HUDEP-2 (cell line): ENCODE measurements at regions not wholly inside any gene's neighbourhood (a gene's known extent, or its start where the extent isn't known, plus 50 kb on each side); places are given as distances from the start of the nearest gene placed in this dataset.

Experiments used
- DNase-seq, 76 experiments: peaks; one replicate each; lab custom pipeline; 2025; ENCODE audit not compliant: unreplicated experiment in 76 of 76; lab: John Stamatoyannopoulos, UW

DNA sequence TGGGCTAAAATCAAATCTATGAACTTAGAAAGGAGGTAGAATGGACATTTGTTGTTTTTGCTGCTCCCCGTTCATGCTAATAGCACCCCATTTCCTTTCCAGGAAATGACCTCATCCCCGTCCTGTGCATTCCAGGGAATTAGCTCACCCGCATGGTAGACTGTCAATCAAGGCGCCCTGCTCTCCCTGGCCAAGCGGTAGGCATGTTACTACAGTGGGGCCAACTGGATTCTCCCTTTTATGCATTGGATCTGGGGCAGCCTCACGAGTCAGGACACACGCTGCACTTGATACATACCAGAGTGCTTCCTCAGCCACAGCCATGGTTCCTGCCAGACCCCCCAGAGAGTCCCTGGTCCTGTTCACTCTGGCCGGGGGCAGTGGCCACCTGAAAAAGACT lies 111.0 kb upstream of the PTCH1 start:
- DNase-seq = no peak

DNA sequence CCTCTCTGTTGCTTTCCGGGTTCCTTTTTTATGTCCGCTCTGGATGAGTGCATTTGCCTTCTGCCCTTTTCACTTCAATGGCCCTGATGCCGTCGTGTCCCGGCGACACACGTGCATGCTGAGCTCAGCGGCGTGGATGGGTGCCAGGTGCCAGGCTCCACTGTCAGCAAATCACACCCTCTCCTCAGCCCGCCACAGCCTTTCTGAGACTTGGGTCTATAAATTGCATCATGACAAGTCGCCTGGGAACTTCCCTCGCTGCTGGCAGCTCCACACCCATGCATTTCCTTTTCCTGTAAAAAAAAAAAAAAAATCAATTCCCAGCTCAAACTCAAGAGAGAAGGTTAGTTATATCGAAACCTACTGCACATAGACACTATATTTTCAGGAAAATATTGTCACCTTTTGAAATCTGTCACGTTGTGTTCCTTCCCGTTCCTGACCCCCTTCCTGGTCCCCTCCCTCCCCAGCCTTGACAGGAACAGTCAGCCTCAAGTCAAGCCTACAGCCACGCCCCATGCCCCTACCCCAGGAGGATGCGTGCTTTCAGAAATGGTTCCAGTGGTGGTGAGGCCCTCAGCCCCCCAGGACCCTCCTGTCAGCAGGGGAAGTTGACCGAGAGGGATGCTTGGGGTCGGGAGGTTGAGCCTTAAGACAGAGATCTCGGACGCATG lies 110.3 kb upstream of the PTCH1 start:
- DNase-seq = no peak

DNA sequence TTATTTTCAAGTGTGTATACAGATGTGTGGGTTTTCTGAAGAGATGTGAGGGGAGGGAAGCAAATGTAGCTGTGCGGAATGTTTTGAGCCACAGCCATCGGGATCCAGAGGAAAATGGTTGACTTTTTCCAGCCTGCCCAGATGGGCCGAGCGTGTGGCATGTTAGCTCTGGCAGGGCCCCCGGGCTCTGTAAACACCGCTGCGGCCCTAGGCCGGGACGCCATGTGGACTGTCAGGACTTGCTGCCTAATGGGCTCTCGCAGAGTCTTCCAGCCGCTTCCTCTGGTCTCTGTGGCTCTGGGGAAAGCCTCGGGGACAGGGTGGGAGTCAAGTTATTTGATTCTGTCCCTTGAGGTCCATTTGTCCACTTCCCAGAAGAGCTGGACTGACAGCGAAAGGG lies 109.6 kb upstream of the PTCH1 start:
- DNase-seq = no peak

DNA sequence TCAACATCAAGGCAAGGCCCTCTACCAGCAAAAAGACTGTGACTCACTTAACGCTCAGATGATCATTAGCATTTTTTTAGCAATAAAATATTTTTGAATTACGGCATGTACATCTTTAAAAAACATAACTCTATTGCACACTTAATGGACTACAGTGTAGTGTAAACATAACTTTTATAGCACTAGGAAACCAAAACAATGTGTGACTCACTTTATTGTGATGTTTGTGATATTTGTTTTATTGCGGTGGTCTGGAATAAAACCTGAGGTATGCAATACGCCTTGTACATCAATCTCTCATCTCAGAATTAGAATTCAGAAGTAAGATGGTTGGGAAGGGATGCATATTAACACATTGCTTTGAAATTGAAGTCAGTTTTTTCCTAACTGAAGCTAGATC lies 106.9 kb upstream of the PTCH1 start:
- no peak for DNase-seq

DNA sequence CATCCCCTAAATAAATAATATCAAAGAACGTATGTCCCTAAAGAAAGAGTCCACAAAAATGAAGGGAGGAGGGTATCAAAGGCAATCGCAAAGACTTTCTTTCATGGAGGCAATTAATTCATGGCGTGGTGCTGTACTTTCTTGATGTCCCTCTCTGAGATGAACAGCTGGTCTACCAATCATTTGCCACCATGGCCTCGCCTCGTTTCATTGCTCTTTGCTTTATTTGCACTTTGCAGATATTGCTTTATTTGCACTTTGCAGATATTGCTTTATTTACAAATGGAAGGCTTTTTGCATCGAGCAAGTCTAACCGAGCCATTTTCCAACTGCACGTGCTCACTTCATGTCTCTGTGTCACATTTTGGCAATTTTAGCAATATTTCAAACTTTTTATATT lies 104.0 kb upstream of the PTCH1 start:
- DNase-seq = no peak

DNA sequence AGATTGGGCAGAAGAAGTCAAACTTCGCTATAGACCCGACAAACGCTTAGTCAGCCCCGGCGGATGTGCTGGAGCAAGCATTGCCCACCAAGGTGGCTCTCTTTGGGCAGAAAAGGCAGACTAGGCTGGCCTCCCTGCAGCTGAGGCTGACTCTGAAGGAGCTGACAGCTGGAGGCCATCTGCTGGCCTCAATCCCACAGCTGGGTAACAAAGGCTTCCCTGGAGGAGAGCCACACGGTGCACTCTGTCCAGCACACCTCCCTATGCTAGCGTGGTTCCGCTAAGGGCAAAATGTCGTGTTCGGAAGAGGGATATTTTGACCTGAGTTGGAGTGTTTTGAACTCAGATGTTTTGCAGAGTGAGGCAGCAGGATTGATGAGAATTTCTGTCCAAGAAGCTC lies 103.5 kb upstream of the PTCH1 start:
- DNase-seq = no peak

DNA sequence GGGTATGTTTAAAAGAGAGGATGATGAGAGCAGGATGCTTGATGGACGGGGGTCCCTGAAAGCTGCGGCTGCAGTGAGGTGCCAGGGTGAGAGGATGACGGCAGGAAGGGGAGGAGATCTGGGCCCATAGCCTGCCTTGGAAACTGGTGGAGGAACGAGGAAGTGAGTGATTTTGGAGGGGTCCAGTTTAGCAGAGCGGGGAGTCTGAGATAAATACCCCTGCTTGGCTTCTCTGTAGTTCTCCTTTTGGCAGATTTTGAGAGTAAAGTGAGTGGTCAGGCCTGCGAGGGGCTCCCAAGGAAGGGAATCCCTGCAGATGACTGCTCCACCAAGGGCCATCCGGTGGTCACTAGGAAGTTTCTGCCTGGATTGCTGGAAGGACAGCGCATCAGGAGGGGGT lies 98.5 kb upstream of the PTCH1 start:
- DNase-seq = no peak

DNA sequence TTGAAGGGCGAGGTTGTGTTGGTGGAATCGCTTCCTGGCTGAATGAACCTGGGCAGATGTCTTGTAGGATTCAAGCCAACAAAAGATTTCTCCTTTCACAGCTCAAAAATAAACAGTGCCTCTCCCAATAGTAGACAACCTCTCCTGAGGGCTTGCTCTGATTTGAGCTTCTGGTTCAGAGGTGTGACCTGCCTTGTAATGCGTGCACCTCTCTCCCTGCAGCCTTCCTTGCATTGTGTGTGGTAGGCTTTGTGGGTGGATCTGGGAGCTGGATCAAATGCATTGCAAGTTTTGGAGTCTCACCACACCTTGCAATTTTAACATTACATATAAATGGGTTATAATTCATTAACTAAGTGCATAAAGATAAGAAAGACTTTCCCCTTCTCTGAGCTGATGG lies 96.9 kb upstream of the PTCH1 start:
- DNase-seq = no peak

DNA sequence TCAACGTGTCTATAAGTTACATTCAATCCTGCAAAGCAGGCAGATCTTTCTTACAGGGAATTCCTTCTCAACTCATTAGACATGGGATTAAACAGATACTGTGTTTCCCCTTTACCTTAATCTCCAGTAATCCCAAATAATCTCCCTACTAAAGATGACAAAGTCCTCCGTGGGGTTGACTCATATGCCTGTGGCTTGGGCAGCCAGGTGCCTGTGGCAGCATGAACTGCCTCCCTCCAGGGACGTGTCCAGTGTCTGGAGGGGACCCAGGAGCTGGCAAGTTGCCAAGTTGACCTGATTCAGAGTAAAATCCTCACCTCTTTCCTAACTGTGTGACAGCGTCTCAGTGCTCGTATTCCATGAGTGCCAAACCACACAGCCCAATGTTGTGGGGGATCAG lies 94.6 kb upstream of the PTCH1 start:
- DNase-seq = no peak

DNA sequence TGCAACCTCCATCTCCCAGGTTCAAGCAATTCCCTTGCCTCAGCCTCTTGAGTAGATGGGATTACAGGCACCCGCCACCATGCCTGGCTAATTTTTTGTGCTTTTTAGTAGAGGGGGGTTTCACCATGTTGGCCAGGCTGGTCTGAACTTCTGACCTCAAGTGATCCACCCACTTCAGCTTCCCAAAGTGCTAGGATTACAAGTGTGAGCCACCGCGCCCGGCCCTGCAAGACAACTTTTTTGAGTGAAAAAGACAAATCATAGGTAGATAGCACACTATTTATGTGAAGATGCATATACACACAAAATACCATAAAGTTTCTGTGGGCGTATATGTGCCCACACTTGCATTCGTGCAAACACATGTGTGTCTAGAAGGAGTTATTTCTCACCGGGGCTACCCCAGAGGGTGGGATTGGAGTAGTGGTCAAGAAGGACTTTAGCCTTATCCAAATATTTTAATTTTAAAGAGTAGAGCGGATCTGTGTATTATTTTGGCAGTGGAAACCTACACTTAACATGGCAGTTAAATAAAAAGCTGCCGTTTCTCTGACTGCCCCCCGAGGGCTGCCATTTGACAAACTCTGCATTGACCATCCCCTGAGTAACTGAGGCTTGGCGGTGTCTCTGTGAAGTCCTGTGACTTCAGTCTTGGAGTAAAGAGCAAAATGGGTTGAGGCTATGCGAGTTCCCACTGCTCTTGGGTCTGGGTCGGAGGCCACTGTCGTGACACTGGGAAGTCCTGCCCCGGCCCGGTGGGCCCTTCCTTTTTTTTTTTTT lies 93.4 kb upstream of the PTCH1 start:
- no peak for DNase-seq

DNA sequence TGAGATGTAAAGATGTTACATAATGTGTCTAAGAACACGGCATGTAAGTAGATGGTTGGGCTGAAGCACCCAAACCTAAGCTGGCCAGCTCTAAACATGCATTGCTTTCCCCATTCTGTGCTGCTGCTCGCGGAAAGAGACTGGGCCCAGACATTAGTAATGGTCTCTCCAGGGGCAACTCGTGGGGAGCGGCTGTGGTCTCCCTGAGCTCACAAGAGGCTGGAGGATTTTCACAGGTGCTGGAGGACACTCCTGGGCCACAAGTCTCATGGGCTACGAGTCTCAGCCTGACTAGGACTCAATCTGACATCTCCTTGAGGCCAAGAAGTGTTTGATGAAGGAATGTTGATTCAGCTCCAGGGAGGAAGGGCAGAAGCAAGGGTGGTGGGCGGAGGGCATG lies 92.7 kb upstream of the PTCH1 start:
- DNase-seq = no peak

DNA sequence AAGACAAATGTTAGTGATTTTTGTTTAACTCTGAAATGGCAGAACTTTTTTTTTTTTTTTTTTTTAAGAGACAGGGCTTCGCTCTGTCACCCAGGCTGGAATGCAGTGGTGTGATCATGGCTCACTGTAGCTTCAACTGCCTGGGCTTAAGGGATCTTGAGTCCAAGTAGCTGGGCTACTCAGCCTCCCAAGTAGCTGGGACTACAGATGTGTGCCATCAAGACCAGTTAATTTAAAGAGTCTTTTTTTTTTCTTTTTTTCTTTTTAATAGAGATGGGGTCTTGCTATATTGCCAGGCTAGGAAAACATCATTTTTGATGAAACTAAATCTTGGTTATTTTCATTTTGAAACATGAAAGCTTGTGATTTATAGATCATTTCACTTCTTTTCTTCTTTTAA lies 91.6 kb upstream of the PTCH1 start:
- no peak for DNase-seq

DNA sequence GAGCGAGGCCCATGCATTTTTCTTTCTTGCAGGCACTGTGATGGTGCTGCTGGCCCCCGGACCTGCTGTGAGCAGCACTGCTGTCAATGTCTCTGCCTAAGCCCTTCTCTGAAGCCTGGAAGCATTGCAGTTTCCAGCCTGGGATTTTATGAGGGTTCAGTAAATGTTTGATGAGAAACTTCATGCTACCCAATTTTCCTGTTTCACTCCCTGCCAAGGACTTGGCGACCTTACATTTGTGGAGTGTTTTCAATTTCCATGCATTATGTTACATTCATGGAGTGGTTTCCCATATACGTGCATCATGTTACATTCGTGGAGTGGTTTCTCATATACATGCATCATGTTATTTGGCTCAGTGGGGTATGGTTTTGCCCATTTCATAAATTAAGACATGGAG lies 90.7 kb upstream of the PTCH1 start:
- DNase-seq = no peak

DNA sequence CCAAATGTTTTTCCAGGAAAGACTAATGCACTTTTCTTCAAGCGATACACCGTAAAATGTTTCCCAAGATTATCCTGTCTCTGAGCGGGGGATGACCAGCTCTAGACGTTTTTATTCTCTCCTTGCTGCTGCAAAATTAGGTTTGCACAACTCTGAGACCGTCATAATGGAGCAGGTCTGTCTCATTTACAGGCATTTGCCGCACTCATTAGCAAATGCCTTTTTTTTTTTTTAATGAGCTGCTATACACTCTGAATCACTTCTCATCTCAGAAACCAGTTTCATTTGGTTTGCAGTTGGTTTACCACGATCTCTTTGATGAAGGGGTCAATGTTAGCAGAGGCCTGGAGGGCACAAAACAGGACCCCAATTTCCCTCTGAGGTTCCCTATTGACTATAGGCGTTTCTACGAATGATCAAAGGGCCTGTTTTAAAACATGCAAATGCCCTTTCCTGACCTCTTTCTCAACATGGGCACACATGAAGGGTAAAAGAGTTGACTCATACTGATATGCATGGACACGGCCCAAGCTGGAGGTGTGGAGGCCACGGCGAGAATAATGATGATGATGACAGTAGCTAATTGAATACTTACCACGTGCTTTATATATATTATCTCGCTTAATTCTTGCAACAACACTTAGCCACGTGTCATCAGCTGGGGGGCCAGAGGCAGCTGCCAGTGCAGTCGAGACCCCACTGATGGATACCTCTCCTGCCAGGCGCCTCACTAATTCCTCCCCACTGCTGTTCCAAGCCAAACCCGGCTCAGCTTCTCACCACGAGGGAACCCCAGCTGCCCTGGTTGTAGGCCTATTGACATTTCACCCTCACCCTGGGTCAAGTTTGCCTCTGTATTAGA lies 89.9 kb upstream of the PTCH1 start:
- no peak for DNase-seq

DNA sequence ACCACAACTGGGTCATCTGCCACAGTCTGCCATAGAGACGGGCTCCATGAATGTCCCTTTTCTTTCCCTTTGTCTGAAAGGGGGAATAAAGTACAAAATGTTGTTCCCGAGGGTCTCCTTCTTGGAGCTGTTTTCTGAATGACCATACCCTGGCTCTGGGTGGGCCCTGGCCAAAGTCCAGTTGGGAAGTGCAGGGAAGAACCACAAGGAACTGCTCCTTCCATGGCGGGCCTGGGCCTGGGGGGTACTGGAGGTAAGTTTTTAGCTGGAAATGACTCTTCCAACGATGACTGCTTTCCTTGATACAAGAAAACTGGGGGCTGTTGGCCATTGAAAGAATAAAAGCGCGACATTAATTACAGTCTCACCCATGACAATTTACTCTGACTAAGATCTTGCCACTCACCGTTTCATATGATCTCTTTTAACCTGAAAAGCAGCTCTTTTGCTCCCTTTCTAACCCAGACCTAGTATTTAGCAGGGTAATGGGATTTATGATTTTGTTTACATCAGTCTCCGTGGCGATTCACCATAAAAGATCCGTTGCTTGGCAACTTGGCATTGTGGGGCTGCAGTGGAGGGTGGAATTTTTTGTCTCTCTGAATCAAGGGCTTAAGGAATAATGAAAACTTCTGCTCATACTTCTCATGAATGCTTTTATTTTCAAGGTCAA lies 89.2 kb upstream of the PTCH1 start:
- no peak for DNase-seq

DNA sequence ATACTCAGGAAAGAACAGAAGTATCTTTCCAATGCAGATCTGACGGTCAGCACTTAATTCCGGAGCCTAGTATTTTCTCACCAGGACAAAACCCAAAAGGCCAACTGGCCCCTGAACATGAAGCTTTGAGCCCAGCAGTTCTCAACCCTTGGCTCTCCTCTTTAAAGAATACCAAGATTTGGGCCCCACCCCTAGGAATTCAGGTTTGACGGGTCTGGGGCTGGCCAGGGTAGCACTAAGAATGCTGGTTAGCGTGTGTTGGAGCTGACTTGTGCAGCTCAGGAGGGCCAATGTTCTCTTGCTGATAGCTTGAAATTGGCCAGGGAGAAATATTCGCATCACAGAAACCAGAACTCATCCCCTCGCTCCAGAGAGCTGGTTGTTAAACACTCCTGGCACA lies 88.3 kb upstream of the PTCH1 start:
- DNase-seq = no peak

DNA sequence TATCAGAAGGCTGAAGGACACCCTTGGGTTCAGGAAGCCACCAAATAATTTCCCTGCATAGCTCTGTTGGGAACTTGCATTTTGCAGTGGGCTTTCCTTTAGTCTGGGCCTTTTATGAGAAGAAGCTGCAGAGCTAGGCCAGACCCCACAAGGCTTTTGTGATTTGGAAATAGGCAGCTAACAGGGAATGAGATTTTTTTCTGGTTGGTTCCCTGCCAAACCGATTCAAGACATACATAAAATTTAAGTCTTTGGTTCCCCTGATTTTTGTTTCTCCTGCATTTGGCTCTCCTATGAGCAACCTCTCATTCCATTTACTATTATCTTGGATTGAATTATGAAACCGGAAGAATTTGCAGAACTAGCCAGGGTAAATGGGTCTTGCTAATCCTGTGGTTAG lies 81.5 kb upstream of the PTCH1 start:
- no peak for DNase-seq

DNA sequence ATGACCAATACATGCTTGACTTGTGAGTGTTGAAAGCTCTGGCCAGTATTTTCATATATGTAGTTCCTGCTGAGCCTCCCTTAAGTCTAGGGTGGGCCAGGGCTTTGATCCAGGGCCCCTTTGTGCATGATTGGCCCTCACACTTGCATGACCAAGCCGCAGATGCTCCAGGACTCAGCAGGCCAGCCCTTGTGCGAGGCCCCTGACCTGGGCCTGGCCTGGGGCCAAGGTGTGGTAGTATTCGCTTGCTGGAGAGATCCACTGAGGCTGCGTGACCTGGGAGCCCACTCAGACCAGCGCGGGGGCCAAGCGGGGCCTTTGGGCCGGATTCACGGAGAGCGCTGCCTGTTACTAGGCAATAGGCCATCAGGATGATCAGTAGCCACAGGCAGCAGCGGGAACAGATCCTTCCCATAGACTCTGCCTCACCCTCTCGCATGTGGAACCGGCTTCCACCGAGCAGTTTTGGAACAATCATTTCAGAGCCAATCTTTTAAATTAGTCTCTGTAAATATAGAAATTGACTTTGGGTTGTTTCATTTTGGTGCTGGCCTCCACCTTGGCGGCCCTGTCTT lies 79.0 kb upstream of the PTCH1 start:
- DNase-seq = no peak

DNA sequence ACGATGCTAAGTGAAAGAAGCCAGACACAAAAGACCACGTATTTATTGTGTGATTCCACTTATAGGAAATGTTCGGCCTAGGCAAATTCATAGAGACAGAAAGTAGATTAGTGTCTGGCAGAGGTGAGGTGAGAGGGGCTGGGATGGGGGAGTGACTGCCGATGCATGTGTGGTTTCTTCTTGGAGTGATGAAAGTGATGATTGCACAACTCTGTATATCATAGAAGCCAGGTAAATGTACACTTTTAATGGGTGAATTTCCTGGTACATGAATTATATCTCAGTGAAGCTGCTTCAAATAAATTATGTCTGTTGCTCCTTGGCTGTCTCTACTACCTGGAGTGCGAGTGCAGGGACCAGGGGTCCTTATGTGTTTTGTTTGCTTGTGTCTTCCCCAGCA lies 76.2 kb upstream of the PTCH1 start:
- no peak for DNase-seq

DNA sequence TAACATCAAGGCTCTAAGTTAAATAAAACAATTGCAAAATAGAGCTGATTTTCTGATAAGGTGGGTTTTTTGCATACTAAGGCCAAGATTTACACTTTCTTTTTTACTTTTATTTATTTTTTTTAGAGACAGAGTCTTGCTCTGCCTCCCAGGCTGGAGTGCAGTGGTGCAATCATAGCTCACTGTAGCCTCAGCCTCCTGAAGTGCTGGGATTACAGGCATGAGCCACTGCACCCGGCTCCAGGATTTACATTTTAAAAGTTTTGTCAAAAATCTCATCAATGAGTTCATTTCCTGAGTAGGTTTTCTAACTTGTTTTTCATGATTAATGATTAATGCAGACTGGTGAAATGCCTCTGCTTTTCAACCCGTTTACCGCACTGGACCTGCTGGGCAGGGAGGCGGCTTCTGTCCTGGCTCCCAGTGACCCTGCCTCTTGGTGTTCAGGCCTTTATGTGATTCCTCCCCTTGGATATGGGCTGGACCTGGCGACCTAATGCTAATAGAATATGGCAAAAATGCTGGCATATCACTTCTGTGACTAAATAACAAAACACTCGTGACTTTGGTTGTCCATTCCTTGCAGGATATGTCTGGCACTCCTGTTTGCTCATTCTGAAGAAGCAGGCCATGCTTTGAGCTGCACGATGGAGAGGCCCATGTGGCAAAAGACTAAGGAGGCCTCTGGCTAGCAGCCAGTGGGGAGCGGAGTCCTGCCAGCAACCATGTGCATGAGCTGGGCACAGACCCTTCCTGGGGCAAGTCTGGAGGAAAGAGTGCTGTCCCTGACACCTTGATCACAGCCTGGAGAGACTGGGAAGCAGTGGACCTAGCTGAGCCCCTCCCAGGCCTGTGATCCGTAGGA lies 72.2 kb upstream of the PTCH1 start:
- DNase-seq = no peak
